IPS-18a (cell line): ENCODE measurements at regions not wholly inside any gene's neighbourhood (a gene's known extent, or its start where the extent isn't known, plus 50 kb on each side); places are given as distances from the start of the nearest gene placed in this dataset.

Experiments used
- H3K27ac ChIP-seq: one replicate; pipeline ENCODE4 v1.5.1; 2013; ENCODE audit warnings: low read length
- H3K27me3 ChIP-seq: one replicate; pipeline ENCODE4 v1.6.1; 2013; ENCODE audit warnings: mild to moderate bottlenecking, low read length; ENCODE audit not compliant: control insufficient read depth, insufficient read depth
- H3K36me3 ChIP-seq: one replicate; pipeline ENCODE4 v1.6.1; 2013; ENCODE audit warnings: low read depth, low read length; ENCODE audit not compliant: control insufficient read depth
- H3K4me1 ChIP-seq: one replicate; pipeline ENCODE4 v1.6.1; 2013; ENCODE audit warnings: low read depth, low read length; ENCODE audit not compliant: control insufficient read depth
- H3K4me3 ChIP-seq: one replicate; pipeline ENCODE4 v1.5.1; 2013; ENCODE audit warnings: low read length
- H3K9ac ChIP-seq: one replicate; pipeline ENCODE4 v1.6.1; 2013; ENCODE audit warnings: mild to moderate bottlenecking, low read length, moderate library complexity
- H3K9me3 ChIP-seq: one replicate; pipeline ENCODE4 v1.6.1; 2013; ENCODE audit warnings: low read depth, low read length; ENCODE audit not compliant: control insufficient read depth

DNA sequence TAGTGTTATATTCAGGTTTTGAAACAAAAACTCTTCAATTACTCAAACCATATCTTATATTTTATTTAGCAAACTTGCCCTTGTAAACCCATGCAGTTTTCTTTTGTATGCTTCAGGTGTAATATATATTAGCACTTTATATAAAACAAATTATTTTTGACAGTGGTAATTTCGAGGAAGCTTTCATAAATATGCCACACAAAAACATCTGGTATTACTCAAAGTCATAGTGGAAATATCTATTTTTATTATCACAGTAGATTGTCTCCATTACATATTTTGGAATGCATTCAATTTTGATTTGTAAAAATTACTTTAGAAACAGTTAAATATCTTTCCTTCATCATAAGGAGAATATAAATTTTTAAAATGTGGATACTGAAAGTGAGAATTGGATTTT is 89.1 kb upstream of the FIBIN start:
- Histone ChIP-seq H3K9ac (no peak overlapping the region), H3K9me3 (no peaks in the 10 kb centered on the region), H3K36me3 (no peaks in the 10 kb centered on the region), H3K4me3 (no peak overlapping the region), H3K27me3 (no peaks in the 10 kb centered on the region), H3K4me1 (peaks cover 17% of the 10 kb centered on the region), H3K27ac (no peak overlapping the region)

DNA sequence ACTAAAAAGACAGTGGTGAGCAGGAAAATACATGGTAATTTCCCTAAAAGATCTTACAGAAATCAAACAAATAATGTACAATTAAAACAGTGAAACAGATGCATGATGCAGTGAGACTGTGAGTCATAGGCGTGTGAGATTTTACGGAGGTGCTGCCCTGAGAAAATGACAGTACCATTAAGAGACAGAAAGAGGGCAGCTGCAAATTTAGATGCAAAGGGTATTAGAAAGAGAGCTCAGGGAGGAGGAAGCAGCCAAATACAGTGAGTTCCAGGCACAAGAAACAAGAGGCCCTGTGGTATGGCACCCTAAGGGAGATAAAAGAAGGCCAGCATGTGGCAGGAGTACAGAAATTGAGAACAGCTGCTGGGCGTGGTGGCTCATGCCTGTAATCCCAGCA is 88.5 kb upstream of the FIBIN start:
- H3K9ac ChIP-seq, result no peak overlapping the region
- H3K27ac ChIP-seq, result no peak overlapping the region
- H3K4me1 ChIP-seq, result peaks cover 17% of the 10 kb centered on the region

DNA sequence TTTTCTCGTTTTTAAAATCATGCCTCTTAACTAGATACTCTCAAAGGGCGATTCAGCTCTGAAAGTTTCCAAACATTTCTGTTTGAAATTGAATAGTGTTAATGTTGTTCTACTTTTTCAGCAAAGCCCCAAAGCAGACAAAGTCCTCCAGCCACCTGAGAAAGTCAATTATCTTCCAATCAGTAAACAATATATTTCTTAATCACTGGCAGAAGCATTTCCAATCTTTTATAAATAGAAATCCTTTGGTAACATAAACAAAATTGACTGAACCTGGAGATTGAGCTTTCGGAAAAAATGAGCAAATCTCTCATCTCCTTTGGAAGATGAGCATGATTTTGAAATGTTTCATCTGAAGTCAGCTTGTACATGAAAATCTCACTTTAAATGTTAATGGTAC is 84.4 kb upstream of the FIBIN start:
- H3K36me3 ChIP-seq, result no peaks in the 10 kb centered on the region
- H3K4me1 ChIP-seq, result peaks cover 10% of the 10 kb centered on the region
- H3K4me3 ChIP-seq, result no peak overlapping the region
- no peak overlapping the region for H3K27ac ChIP-seq
- no peaks in the 10 kb centered on the region for H3K27me3 ChIP-seq
- no peaks in the 10 kb centered on the region for H3K9me3 ChIP-seq
- no peak overlapping the region for H3K9ac ChIP-seq

More for the DNA sequence above, 88.5 kb upstream of the FIBIN start:
- Histone ChIP-seq H3K27me3 (no peaks in the 10 kb centered on the region), H3K9me3 (no peaks in the 10 kb centered on the region), H3K36me3 (no peaks in the 10 kb centered on the region), H3K4me3 (no peak overlapping the region)

DNA sequence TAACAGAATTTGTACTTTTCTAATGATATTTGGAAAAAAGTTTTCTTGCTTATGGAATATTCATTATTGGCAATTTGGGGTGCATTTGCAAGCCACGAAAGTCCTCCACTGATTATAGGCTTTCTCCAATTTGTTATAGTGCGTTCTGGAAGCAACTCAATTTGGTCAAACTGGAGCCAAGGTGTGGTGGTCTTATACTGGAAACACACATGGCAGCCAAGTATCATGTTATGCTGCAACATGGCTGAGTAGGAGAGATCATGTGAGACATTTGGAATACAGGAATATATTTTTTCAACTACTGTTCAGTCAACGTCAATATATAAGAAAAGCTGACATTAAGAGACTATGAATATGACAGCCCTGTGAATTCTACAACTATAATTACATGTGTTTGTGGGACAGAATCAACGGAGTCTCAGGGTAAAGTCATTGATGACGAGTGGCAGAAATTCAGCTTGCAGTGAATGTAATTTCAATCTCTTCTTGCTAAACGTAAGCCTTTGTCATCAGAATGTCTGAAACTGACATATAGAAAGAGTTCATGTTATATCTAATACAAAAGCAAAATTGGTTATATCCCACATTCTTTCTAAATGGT is 83.8 kb upstream of the FIBIN start:
- Histone ChIP-seq H3K9ac (no peak overlapping the region), H3K4me1 (peaks cover 10% of the 10 kb centered on the region), H3K9me3 (no peaks in the 10 kb centered on the region), H3K36me3 (no peaks in the 10 kb centered on the region), H3K27ac (no peak overlapping the region), H3K27me3 (no peaks in the 10 kb centered on the region), H3K4me3 (no peak overlapping the region)

DNA sequence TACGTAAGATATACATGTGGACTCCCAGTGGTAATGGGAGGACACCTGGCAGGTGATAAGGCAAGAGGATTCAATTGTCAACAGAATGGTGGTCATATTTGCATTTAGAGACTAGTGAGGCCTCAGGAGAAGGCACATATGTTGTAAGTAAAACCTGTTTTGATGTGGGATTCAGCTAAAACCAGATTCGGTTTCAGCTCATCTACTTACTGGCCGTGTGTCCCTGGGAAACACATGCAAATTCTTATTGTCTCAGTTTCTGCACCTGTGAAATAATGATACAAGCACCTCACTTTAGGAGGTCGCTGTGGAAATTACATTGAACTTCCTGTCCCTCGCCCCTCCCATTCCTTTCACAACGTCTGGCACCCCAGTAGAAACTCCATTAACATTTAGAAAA is 78.9 kb upstream of the FIBIN start:
- H3K27me3 ChIP-seq, result no peaks in the 10 kb centered on the region
- no peaks in the 10 kb centered on the region for H3K36me3 ChIP-seq
- H3K9ac ChIP-seq, result no peak overlapping the region
- H3K4me1 ChIP-seq, result peaks cover 12% of the 10 kb centered on the region
- H3K9me3 ChIP-seq, result no peaks in the 10 kb centered on the region
- H3K27ac ChIP-seq, result no peak overlapping the region
- H3K4me3 ChIP-seq, result no peak overlapping the region

DNA sequence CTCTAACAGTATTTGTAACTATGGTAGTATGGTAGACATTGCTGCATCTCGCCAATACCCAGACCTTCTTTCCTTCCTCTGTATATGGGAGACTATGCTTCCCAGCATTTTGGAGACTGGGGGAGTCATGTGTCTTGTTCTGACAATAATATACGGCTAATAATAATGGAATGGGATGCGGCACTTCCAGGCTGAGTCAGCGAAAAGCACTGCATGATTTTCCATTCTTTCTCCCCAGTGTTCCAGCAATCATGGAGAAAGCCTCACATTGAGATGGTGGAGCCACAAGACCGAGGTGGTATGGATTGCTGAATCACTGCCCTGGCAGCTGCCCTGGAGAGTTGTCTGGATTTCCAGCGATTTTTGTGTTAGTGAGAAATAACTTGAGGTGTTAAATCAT is 77.1 kb upstream of the FIBIN start:
- H3K27ac ChIP-seq, result no peak overlapping the region
- H3K27me3 ChIP-seq, result no peaks in the 10 kb centered on the region
- peaks cover 12% of the 10 kb centered on the region for H3K4me1 ChIP-seq
- H3K9ac ChIP-seq, result no peak overlapping the region
- no peak overlapping the region for H3K4me3 ChIP-seq
- no peaks in the 10 kb centered on the region for H3K9me3 ChIP-seq
- no peaks in the 10 kb centered on the region for H3K36me3 ChIP-seq

DNA sequence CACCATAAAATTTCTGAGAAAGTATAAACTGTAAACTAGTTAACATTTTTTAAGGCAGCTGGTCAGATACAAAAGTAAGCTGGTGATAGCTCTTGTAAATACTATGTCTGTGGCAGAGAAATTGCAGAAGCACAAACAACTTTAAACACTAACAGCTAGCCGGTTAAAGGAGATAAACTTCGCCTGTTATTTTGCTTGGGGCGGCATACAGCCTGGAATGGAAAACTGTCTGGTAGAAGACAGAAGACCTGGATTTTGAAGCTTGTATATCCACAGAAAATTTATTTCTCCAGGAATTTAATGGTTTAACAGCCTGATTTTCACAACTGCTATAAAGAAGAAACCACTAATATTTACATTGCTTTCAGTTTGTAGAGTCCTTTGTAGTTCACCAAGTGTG is 65.3 kb upstream of the FIBIN start:
- Histone ChIP-seq H3K27ac (no peak overlapping the region), H3K36me3 (no peaks in the 10 kb centered on the region), H3K9ac (no peak overlapping the region), H3K4me1 (no peaks in the 10 kb centered on the region), H3K27me3 (no peaks in the 10 kb centered on the region), H3K4me3 (no peak overlapping the region), H3K9me3 (no peaks in the 10 kb centered on the region)

DNA sequence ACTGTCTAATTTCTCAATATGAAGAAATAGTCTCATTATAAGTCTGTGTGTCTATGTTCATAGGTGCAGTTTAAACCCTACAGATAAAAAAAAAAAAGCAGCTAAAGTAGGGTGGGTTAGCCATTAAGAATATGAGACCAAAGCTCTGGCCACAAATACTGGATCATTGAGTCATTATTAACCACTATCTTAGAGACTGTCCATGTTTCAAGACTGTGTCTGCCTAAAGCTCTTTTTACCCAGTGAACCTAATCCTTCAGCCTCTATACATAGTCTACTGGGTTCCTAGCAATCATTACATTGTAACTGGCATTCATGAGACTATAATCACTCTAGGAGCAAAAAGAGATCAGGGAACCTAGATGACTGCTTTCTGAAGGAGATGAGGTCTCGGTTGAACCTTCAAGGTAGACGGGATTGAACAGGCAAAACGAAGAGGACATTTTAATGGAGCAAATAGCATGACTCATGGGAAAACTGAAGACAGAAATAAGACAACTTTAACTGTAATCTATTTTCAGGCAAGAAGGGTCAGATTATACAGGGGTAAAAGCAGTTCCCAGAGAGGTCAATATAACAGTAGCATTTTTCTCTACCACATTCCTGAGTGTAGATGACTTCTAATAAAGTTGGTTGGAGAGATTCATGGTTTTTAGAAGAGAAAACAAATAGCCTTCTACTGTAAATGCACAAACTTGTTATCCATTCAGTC is 64.0 kb upstream of the FIBIN start:
- no peaks in the 10 kb centered on the region for H3K27me3 ChIP-seq
- no peaks in the 10 kb centered on the region for H3K4me1 ChIP-seq
- no peaks in the 10 kb centered on the region for H3K36me3 ChIP-seq
- H3K9ac ChIP-seq, result no peak overlapping the region
- H3K9me3 ChIP-seq, result no peaks in the 10 kb centered on the region
- no peak overlapping the region for H3K27ac ChIP-seq
- H3K4me3 ChIP-seq, result no peak overlapping the region

DNA sequence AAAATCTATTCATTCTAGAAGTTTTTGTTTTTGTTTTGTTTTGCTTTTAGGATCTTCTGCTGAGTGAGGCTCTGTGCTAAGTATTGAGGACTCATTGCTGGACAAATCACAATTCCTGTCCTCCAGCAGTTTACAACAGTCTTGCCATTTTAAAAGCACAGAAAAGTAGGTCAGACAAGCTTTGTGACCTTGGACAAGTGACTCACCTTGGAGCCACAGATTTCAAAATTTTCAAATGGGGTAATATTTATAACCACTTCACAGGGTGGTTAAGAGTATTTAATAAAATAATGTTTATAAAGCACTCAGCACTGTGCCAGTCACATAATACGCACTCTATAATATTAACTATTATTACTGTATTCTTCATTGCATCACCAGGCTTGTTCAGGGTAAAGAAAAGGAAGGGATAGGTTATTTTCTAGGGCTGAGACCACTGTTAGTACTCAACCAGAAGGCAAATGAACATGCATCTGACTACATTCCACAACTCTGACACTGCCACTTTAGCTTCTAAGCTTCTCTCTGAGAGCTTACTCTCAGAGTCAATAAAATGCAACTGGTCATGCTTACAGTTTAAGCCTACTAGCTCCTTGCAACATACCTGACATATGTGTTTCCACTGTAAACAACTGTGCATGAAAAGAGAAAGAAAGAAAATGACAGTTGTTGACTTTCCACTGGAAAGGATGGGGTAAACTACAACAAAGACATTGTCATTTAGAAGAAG is 63.2 kb upstream of the FIBIN start:
- H3K36me3 ChIP-seq, result no peaks in the 10 kb centered on the region
- no peak overlapping the region for H3K9ac ChIP-seq
- H3K4me1 ChIP-seq, result no peaks in the 10 kb centered on the region
- no peak overlapping the region for H3K4me3 ChIP-seq
- H3K27me3 ChIP-seq, result no peaks in the 10 kb centered on the region
- no peak overlapping the region for H3K27ac ChIP-seq
- no peaks in the 10 kb centered on the region for H3K9me3 ChIP-seq

DNA sequence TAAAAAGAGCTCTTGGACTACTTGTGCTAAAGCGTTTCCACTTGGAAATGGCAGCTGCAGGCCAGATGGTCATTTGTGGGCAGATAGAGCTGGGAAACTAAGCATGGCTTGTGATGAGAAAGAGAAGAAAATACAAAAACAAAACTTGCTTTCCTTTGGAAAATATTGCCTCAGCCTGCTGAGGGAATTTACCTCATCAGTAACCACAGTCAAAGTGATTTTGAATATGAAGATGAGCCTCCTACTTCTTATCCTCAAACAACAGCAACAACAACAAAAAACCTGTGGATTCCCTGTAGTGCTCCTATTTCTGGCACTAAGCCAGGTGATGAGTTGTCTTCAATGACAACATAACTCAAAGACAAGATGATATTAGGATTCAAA is 62.7 kb upstream of the FIBIN start:
- H3K9ac ChIP-seq, result no peak overlapping the region
- H3K27me3 ChIP-seq, result no peaks in the 10 kb centered on the region
- H3K9me3 ChIP-seq, result no peaks in the 10 kb centered on the region
- H3K27ac ChIP-seq, result no peak overlapping the region
- no peaks in the 10 kb centered on the region for H3K4me1 ChIP-seq
- no peak overlapping the region for H3K4me3 ChIP-seq
- no peaks in the 10 kb centered on the region for H3K36me3 ChIP-seq

DNA sequence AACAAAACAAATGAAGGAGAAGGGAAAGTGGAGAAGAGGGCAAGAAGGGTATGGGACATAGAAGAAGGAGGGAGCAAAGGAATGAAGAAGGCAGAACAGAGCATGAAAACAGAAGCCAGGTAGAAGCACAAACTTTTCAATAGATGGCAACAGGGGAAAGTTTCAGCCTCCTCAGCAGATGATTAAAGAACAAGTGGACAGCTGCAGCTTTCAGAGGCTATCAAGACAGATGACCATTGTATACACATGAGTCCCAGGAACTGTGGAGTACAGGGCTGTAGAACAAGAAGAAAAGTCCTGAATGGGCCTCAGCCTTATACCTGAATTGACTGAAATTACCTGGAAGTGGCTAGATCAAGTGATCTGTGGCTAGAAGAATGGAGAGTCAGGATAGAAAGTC is 62.0 kb upstream of the FIBIN start:
- H3K4me1 ChIP-seq, result no peaks in the 10 kb centered on the region
- H3K4me3 ChIP-seq, result no peak overlapping the region
- no peaks in the 10 kb centered on the region for H3K36me3 ChIP-seq
- H3K27me3 ChIP-seq, result no peaks in the 10 kb centered on the region
- H3K9me3 ChIP-seq, result no peaks in the 10 kb centered on the region
- H3K9ac ChIP-seq, result no peak overlapping the region
- no peak overlapping the region for H3K27ac ChIP-seq

DNA sequence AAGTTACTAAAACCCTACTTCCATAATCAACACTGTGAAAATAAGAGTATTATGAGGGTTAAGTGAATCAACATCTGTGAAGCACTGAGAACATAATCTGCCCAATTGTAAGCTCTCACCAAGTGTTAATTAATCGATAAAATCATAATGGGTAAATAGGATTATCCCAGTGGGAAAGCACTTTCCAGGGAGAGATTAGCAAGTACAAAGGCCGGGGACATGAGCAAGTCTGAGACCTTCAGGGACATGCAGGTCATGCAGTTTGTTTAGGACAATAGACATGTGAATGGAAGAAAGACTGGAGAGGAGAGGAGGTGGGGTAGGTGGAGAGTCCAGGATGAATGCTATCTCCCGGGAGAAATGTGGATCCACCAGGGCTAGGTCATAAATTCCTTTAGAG is 57.8 kb upstream of the FIBIN start:
- H3K36me3 ChIP-seq, result no peaks in the 10 kb centered on the region

More for the DNA sequence above, 57.8 kb upstream of the FIBIN start:
- Histone ChIP-seq H3K9ac (no peak overlapping the region), H3K27me3 (peaks cover 5% of the 10 kb centered on the region), H3K4me3 (no peak overlapping the region), H3K4me1 (no peaks in the 10 kb centered on the region), H3K9me3 (no peaks in the 10 kb centered on the region), H3K27ac (no peak overlapping the region)
